NCI-H82 treated with DMSO at 0.1 percent for 48 hours (cell line): ENCODE measurements at regions not wholly inside any gene's neighbourhood (a gene's known extent, or its start where the extent isn't known, plus 50 kb on each side); places are given as distances from the start of the nearest gene placed in this dataset.

Experiments used
- DNase-seq: peaks from one replicate; lab custom pipeline; 2025; ENCODE audit not compliant: unreplicated experiment; lab: John Stamatoyannopoulos, UW

DNA sequence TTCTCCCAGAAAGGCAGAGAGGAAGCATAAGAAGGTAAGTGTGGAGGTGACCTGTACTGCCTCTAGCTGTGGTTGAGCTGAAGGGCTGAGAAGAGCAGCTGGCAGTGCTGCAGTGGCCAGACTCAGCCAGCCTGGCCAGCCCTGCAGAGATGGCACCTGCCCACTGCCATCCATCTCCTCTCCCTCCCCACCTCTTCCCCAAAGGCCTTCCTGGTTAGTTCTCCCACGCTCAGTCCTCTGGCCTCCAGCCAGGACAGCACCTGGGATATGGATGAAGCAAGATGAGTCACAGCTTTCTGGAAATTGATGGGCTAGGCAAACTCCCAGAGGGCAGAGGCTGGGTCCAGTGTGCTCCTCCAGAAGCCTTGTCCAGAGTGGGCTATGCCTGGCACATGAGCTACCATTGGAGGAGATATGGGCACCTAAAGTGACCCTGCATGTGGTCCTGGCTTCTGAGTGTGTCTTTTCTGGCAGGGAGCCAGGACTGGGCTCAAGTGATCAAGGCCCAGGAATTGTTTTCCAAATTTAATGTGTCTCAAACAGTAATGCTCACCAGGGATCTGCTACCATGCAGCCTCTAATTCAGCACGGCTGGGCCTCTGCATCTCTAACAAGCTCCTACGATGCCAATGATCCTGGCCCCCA is 81.0 kb upstream of the CACUL1 start:
- no peak for DNase-seq

DNA sequence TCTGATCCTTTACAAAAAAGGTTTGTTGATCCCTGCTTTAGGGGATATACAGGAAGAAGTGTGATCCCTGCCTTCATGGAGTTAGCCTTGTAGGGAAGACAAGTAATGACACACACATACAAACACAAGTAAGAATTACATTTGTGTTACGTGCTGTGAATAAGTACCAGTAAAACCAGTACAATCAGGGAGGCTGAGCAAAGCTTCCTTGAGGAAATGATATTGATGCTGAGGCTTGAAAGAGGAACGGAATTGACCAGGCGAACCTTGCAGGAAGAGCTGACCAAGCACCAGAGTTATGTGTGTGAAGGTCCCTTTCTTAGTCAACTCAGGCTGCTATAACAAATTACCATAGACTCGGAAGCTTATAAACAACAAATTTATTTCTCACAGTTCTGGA is 83.6 kb upstream of the CACUL1 start:
- DNase-seq, result no peak

DNA sequence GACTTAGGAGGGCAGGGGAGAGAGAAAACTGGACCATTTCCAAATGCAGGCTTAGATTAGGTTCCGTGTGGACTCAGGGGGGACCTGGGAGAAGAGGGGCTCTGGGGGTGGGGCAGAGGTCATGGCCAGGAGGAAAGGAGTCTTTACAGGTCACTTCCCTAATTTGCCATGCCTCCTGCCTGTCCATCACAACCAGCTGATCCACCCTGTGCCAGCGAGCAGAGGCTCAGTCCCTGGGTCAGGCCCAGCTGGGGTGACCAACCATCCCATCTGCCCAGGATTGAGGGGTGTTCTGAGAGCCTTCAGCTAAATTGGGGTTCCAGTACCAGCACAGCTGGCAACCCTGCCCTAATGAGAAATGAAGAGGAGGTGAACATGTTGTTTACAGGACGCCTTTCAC is 84.6 kb upstream of the CACUL1 start:
- no peak for DNase-seq

GRCh38 chr10:118840071-118840775 is 85.5 kb upstream of the CACUL1 start:
- no peak for DNase-seq

GRCh38 chr10:118840776-118841468 is 86.2 kb upstream of the CACUL1 start:
- peak; percentile 9 for DNase-seq

DNA sequence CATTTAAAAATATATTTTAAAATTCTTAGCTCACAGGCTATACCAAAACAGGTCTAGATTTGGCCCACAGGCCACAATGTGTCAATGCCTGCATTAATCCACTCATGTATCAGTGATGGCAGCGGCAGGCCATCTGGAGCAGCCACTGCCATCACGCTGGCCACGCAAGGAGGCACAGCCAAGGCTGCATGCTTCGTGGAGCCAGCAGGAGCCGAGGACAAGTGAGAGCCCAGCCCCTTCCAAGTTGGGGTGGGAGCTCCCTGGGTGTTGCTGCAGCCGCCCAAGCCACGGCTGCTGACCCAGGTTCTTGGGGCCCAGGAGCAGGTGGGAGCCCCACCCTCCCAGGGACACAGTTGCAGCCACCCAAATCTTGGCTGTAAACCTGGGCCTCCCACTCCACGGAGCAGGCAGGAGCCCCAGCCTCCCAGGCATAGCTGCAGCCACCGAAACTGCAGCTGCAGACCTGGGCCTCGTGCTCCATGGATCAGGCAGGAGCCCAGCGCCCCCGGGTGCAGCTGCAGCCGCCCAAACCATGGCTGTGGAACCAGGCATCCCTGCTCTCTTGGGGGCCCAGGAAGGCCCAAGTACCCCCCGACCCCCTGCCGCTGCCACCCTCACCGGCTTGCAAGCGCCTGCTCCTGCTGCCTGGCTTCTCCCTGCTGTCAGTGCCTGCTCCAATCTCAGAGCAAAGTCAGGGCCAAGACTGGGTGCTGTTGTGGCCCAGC is 87.3 kb upstream of the CACUL1 start:
- DNase-seq, result no peak

- no peak for DNase-seq
Observed at GRCh38 chr10:118842843-118843624, 88.3 kb upstream of the CACUL1 start.

DNA sequence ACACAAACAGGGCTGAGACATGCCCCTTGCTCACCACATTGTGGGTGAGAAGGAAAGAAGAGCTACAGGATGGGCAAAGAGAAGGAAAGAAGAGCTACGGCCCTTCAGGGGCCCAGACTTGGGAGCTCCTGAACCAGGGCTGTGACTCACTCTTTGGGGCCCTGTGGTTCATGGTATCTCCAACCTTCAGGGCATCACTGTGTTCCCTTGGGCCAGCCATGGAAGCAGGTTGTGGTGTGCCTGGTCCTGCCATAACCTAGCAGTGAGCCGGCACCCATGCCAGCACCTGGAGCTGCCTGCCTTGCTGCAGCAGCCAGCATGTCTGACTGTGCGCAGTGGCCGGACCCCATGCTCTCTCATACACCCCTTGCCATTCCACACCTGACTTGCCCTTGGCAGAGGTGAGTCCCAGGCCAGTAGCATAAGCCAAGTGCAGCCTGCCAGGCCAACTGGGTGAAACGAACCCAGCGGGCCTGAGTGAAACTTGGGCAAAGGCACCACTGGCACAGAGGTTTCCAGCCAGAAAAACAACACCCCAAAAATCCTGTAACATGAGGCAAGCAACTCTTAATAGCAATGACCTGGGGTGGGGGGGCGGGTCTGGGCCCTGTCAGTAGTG is 89.0 kb upstream of the CACUL1 start:
- DNase-seq, result no peak

GRCh38 chr10:118844731-118845521 is 90.2 kb upstream of the CACUL1 start:
- DNase-seq, result peak; percentile 2

DNA sequence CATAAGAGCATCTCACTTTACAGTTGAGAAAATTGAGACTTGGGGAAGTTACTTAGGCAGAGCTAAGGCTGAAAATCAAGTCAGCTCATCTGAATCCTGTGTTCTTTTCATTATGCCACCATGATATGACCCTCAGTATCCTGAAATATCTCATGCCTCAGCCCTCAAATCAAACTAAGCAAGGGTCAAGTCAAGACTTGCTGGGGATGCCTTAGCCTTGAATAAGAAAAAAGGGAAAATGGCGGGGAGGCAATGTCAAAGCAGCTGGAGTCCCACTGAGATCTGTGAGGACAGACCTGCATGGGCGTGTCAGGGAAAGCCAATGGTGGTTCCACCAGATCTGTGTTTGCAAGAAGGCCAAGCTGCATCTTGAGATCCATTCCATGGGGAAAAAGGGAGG is 91.0 kb upstream of the CACUL1 start:
- no peak for DNase-seq

- peak; percentile 12 for DNase-seq
Observed at GRCh38 chr10:118850418-118851061, 95.8 kb upstream of the CACUL1 start.

DNA sequence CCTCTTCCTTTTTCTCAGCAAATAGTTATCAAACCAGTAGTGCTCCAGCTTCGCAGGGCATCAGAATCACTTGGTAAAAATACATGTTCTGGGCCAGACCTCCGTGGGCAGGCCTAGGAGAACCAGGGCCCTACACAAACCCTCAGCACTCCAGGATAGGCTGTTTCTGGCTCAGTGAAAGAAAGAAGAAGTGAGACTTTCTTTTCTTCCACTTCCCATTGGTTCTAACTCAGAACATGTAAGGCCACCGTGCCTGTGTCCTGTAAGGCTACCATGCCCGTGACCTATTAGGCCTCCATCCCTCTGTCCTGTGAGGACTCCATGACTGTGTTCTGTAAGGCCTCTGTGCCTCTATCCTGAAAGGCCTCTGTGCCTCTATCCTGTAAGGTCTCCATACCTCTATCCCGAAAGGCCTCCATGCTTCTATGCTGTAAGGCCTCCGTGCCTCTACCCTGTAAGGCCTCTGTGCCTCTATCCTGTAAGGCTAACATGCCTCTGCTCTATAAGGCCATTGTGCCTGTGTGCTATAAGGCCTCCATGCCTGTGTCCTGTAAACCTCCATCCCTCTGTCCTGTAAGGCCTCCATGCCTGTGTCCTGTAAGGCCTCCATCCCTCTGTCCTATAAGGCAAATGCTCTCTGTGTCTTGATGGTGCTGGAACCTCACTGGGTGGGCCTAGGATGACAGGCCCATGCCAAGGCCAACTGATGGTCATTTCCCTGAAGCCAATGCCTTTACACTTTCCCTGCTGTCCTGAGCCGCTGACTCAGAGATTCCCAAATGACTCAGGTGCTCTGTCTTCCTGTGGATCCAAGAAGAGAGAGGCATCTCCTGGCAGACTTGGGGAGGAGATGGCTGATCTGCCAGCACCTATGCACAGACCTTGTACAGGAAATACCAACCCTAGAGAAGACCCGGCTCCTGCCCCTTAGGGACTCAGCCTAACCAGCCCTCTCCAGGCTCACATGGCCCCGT is 96.6 kb upstream of the CACUL1 start:
- DNase-seq, result no peak

GRCh38 chr10:118853916-118854315 is 99.1 kb upstream of the CACUL1 start:
- no peak for DNase-seq

DNA sequence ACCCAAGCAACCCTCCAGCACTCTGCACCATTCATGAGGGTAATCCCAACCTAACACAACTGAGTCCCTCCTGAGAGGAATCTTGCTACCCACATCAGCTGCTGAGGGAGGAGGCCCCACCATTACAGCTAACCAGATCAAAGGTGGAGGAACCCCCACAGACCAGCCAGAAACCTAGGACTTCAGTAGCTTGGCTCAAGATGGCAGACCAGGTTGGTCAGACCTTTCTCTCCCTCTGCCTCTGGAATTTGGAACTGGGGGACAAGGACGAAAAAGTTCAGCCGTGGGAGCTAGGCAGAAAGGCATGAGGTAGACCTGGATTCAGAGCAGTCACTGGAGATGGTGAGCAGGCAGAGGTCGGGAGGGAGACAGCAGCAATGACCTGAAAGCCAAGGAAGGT is 101.3 kb upstream of the CACUL1 start:
- DNase-seq, result no peak

GRCh38 chr10:118865998-118866693 is 111.4 kb upstream of the CACUL1 start:
- no peak for DNase-seq

- no peak for DNase-seq
Observed at GRCh38 chr10:118867768-118868167, 113.0 kb upstream of the CACUL1 start.

DNA sequence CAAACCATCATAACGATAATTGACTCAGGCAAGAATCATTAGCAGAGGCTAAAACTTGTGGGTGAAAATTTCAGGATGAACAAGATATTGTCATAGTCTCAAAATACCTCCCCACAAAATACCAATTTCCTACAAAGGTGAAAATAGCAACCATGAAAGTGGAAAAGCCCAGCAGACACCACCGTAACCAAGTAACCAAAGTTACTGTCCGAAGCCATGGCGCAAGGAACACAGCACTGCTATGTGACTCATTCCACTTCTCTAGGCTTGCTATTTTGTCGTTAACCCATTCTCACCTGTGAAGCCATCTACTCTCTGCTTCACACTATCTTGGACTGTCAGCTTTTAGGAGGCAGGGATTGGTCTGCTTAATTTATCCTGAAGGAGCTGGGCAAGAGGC is 113.8 kb upstream of the CACUL1 start:
- DNase-seq, result no peak
